Activated T-helper 17 cell treated with anti-CD3 and anti-CD28 coated beads, Interleukin-2, amount 50 U/mL, for 72 hours (primary cell): ENCODE measurements at regions not wholly inside any gene's neighbourhood (a gene's known extent, or its start where the extent isn't known, plus 50 kb on each side); places are given as distances from the start of the nearest gene placed in this dataset.

Experiments
- ATAC-seq: fragments of 150-1000 bp; cut with Tn5 transposase; replicated peaks from 2 replicates; pipeline ENCODE4 v1.10.0; 2021; ENCODE audit warnings: mild to moderate bottlenecking, moderate library complexity
- H3K27ac Mint-ChIP-seq: one replicate; pipeline ENCODE4 v1.8.0; 2022; ENCODE audit warnings: mixed read lengths
- H3K27me3 Mint-ChIP-seq: one replicate; pipeline ENCODE4 v1.8.0; 2022; ENCODE audit warnings: mixed read lengths
- H3K36me3 Mint-ChIP-seq: one replicate; pipeline ENCODE4 v1.8.0; 2022; ENCODE audit warnings: low read depth, mild to moderate bottlenecking, mixed read lengths
- H3K4me1 Mint-ChIP-seq: one replicate; pipeline ENCODE4 v1.8.0; 2022; ENCODE audit warnings: mixed read lengths
- H3K4me3 Mint-ChIP-seq: one replicate; pipeline ENCODE4 v1.8.0; 2022; ENCODE audit warnings: mild to moderate bottlenecking, mixed read lengths
- H3K9me3 Mint-ChIP-seq: one replicate; pipeline ENCODE4 v1.8.0; 2022; ENCODE audit warnings: mixed read lengths

- no peak for ATAC-seq
Observed at GRCh38 chr12:126581655-126582054, 1516.4 kb downstream of the AACS start.

GRCh38 chr12:126582231-126582630 lies 1517.0 kb downstream of the AACS start:
- Mint-ChIP-seq H3K4me3 (no peak overlapping the region), H3K36me3 (no peaks in the 10 kb centered on the region), H3K4me1 (no peaks in the 10 kb centered on the region), H3K27ac (no peak overlapping the region), H3K9me3 (peaks cover 3% of the 10 kb centered on the region), H3K27me3 (no peaks in the 10 kb centered on the region)
- ATAC-seq, result no peak

More at GRCh38 chr12:126581655-126582054, 1516.4 kb downstream of the AACS start:
- H3K36me3 Mint-ChIP-seq, result no peaks in the 10 kb centered on the region
- no peak overlapping the region for H3K4me3 Mint-ChIP-seq
- peaks cover 3% of the 10 kb centered on the region for H3K27me3 Mint-ChIP-seq
- H3K9me3 Mint-ChIP-seq, result peaks cover 6% of the 10 kb centered on the region
- no peak overlapping the region for H3K27ac Mint-ChIP-seq
- no peaks in the 10 kb centered on the region for H3K4me1 Mint-ChIP-seq

DNA sequence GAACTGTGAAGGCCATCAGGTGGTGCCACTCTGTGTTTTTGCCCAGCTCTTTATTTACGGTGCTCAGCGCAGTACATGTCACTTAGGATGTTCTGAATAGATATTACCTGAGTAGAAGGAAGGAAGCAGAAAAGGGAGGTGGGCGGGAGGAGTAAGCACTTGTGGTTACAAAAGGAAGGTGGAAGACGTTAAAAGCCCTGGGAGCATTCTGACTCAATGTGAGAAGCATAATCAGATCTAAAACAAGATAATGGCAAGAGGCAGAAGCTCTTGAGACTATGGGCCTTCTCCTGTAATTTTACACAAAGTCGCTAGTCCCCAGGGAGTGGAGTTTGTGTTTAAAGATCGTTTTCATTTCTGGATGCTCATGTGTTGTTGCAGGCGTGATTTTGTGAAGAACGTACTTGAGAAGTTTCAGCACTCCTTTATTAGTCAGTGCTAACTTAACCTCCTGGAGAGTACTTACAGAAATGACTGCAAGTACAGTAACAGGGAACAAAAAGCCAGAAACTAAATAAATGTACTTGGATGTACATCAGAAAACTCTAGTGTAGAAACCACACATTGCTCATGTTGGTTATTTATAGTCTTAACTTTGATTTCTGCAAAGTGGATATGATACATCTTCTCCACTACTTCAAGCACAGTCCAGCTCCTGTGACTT lies 1523.5 kb downstream of the AACS start:
- peak; percentile 91 for ATAC-seq
- H3K4me3 Mint-ChIP-seq, result peak overlapping the region; percentile 69
- no peaks in the 10 kb centered on the region for H3K9me3 Mint-ChIP-seq
- no peaks in the 10 kb centered on the region for H3K36me3 Mint-ChIP-seq
- no peaks in the 10 kb centered on the region for H3K27me3 Mint-ChIP-seq
- H3K27ac Mint-ChIP-seq, result peak overlapping the region; percentile 79
- peaks cover 12% of the 10 kb centered on the region for H3K4me1 Mint-ChIP-seq

GRCh38 chr12:126591533-126591932 lies 1526.3 kb downstream of the AACS start:
- Mint-ChIP-seq H3K27me3 (no peaks in the 10 kb centered on the region), H3K4me3 (no peak overlapping the region), H3K4me1 (peaks cover 12% of the 10 kb centered on the region), H3K36me3 (no peaks in the 10 kb centered on the region), H3K27ac (no peak overlapping the region), H3K9me3 (no peaks in the 10 kb centered on the region)
- no peak for ATAC-seq

DNA sequence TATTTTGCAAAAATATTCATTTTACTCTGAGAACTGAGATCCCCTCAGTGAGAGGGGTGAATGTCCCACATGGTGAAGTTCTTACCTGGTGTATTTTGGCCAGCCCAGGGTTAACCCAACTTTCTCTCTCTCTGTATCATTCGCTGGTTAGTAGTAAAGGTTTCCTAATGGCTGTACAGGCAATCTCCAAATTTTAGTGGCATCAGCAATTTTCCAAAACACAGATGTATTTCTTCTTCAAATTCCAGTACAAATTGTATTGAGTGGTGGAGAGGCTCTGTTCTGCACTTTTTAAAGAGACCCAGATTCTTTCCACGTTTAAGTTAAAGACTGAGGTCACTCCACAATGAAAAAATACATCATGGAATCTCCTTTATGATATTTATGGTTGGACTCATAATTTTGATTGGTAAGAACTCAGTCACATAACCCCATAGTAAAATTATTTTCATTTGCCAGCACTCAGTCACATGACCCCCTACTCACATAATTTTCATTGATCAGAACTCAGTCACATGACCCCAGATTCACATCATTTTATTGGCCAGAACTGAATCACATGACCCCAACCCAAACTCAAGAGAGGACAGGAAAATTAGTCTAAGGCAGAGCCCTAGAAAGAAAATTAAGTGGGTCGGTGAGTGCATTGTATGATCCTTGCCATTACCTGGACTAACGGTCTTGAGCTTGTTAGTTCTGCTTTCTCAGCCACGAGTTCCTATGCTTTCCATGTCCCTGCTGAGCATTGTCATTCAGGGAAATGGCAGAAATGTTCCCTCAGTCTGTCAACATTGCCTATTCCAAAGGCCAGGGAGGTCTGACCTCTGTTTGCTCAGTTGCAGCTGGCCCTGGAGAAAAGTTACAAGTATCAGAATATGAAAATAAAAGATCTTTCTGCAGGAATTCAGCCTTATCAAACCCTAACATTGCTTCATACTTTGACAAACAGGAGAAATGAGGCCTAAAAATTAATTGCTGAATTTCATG lies 1536.2 kb downstream of the AACS start:
- no peak overlapping the region for H3K4me3 Mint-ChIP-seq
- H3K36me3 Mint-ChIP-seq, result no peaks in the 10 kb centered on the region
- H3K4me1 Mint-ChIP-seq, result no peaks in the 10 kb centered on the region
- no peaks in the 10 kb centered on the region for H3K9me3 Mint-ChIP-seq
- no peak overlapping the region for H3K27ac Mint-ChIP-seq
- no peaks in the 10 kb centered on the region for H3K27me3 Mint-ChIP-seq
- no peak for ATAC-seq

DNA sequence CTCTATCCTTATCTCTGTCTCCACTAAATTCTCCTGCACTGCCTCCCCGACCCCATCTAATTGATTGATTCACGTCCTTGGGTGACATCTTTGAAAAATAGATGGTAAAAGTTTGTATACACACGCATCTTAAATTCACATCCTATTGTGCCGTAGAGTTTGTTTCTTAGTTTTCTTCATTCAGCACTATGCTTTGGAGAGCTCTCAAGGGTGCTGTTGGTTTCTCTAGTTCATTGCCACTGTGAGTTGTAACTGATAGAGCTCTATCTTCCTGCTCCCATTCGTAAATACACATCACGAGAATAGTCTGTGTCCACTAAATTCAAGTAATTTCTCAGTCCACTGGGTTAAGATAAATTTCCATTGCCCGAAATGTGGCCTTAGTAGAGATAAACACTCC lies 1537.4 kb downstream of the AACS start:
- no peak overlapping the region for H3K27ac Mint-ChIP-seq
- no peaks in the 10 kb centered on the region for H3K9me3 Mint-ChIP-seq
- no peak overlapping the region for H3K4me3 Mint-ChIP-seq
- H3K36me3 Mint-ChIP-seq, result no peaks in the 10 kb centered on the region
- ATAC-seq, result no peak
- no peaks in the 10 kb centered on the region for H3K4me1 Mint-ChIP-seq
- H3K27me3 Mint-ChIP-seq, result no peaks in the 10 kb centered on the region

DNA sequence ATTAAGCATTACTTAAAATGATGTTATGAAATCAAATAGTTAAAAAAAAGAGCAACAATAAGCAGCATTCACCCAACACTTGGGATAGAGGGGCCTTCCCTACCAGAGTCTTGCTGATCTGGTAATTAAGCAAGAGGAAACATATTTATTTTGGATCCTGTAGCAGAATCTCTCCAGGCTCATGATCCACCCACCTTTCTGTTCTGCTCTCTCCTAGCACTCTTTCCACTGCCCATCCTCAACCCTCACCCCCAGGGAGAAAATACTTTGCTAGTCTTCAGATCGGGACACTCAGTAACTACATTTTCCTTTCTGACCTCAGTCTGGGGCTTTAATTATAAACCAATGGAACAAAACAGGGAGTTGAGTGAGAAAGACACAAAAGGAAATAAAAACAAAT lies 1541.9 kb downstream of the AACS start:
- Mint-ChIP-seq H3K4me3 (no peak overlapping the region), H3K27me3 (no peaks in the 10 kb centered on the region), H3K4me1 (no peaks in the 10 kb centered on the region), H3K9me3 (peaks cover 4% of the 10 kb centered on the region), H3K27ac (no peak overlapping the region), H3K36me3 (no peaks in the 10 kb centered on the region)
- no peak for ATAC-seq

DNA sequence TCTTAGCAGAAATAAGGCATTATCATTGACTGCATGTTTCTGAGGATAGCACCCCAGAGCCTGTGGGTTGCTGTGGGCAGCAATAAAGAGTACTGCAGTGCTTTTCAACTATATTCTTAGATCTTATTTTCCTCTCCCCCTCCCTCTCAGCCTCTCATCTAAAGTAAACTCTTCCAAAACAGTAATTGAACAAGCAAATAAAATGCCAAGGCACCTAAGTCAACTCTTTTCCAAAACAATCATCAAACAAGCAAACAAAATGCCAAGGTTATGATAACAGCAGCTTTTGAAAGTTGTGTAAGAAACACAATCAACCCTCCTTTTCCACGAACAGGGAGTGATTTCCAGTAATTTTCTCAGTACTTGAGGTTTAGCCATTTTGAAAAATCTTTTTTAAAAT lies 1542.6 kb downstream of the AACS start:
- H3K9me3 Mint-ChIP-seq, result peaks cover 10% of the 10 kb centered on the region
- no peaks in the 10 kb centered on the region for H3K27me3 Mint-ChIP-seq
- H3K27ac Mint-ChIP-seq, result no peak overlapping the region
- no peaks in the 10 kb centered on the region for H3K36me3 Mint-ChIP-seq
- no peaks in the 10 kb centered on the region for H3K4me1 Mint-ChIP-seq
- no peak overlapping the region for H3K4me3 Mint-ChIP-seq
- no peak for ATAC-seq

GRCh38 chr12:126608607-126609175 lies 1543.5 kb downstream of the AACS start:
- ATAC-seq, result no peak
- Mint-ChIP-seq H3K4me1 (no peaks in the 10 kb centered on the region), H3K9me3 (peaks cover 13% of the 10 kb centered on the region), H3K36me3 (no peaks in the 10 kb centered on the region), H3K27me3 (no peaks in the 10 kb centered on the region), H3K27ac (no peak overlapping the region), H3K4me3 (no peak overlapping the region)

DNA sequence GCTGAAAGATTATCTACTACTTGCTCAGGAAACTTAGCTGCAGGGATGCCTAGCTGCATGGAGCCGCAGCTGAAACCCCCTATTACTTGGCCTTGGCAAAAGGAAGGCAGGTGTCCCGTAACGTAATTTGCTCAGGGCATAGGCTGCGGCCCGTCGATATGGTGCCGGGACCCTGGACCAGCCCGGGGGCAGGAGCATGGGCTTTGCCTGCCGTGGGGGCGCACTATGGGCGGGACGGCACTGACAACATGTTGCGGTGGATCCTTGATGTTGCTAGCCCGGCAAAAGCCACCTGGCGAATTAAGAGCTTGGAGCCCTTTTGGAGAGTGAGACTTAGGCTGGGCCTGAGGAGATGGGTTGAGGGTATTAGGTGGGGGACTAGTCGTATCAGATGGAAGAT lies 1551.2 kb downstream of the AACS start:
- Mint-ChIP-seq H3K9me3 (peaks cover 22% of the 10 kb centered on the region), H3K4me1 (no peaks in the 10 kb centered on the region), H3K27ac (no peak overlapping the region), H3K27me3 (no peaks in the 10 kb centered on the region), H3K36me3 (no peaks in the 10 kb centered on the region), H3K4me3 (no peak overlapping the region)
- no peak for ATAC-seq

GRCh38 chr12:126617312-126617711 lies 1552.1 kb downstream of the AACS start:
- H3K4me3 Mint-ChIP-seq, result no peak overlapping the region
- peaks cover 16% of the 10 kb centered on the region for H3K9me3 Mint-ChIP-seq
- H3K27me3 Mint-ChIP-seq, result no peaks in the 10 kb centered on the region
- no peak overlapping the region for H3K27ac Mint-ChIP-seq
- no peaks in the 10 kb centered on the region for H3K4me1 Mint-ChIP-seq
- no peaks in the 10 kb centered on the region for H3K36me3 Mint-ChIP-seq
- no peak for ATAC-seq

- no peaks in the 10 kb centered on the region for H3K4me1 Mint-ChIP-seq
- H3K27me3 Mint-ChIP-seq, result peaks cover 3% of the 10 kb centered on the region
- H3K36me3 Mint-ChIP-seq, result no peaks in the 10 kb centered on the region
Observed at GRCh38 chr12:126627596-126627995, 1562.4 kb downstream of the AACS start.

GRCh38 chr12:126636821-126637220 lies 1571.6 kb downstream of the AACS start:
- Mint-ChIP-seq H3K36me3 (no peaks in the 10 kb centered on the region), H3K4me3 (no peak overlapping the region), H3K9me3 (peaks cover 14% of the 10 kb centered on the region), H3K27ac (no peak overlapping the region), H3K27me3 (no peaks in the 10 kb centered on the region), H3K4me1 (no peaks in the 10 kb centered on the region)
- ATAC-seq, result no peak

More at GRCh38 chr12:126627596-126627995, 1562.4 kb downstream of the AACS start:
- no peak for ATAC-seq
- Mint-ChIP-seq H3K9me3 (peaks cover 6% of the 10 kb centered on the region), H3K27ac (no peak overlapping the region), H3K4me3 (no peak overlapping the region)

GRCh38 chr12:126644236-126645020 lies 1579.2 kb downstream of the AACS start:
- Mint-ChIP-seq H3K36me3 (no peaks in the 10 kb centered on the region), H3K27me3 (peaks cover 7% of the 10 kb centered on the region), H3K9me3 (peaks cover 27% of the 10 kb centered on the region), H3K4me1 (no peaks in the 10 kb centered on the region), H3K4me3 (no peak overlapping the region), H3K27ac (no peak overlapping the region)
- ATAC-seq, result no peak
